ENCODE measurements at regions not wholly inside any gene's neighbourhood (a gene's known extent, or its start where the extent isn't known, plus 50 kb on each side); places are given as distances from the start of the nearest gene placed in this dataset.
A peak's percentile ranks its signal among the peaks of the same experiment; 100 is the strongest.

DNA sequence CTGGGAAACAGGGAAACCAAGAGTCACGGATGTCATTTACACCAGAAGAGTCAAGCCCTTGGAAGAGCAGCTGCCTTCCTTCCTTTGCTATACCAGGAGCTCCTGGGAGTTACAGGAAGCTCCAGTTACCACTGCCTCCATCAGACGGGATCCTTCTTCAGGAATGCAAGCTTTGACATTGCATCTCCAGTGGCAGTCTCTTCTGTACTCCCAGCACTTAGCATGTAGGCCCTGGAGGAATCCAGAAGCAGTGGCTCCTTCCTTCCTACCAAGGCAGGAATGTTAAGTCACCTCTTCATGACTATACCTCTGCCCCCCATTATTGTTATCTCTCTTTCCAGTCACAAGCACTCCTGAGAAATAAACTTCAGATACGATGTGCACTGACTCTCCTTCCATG lies 836.0 kb downstream of the MAFB start:
- DNase-seq: no peak

GRCh38 chr20:39851459-39851858 lies 837.6 kb downstream of the MAFB start:
- DNase-seq: no peak

GRCh38 chr20:39850821-39851330 lies 838.2 kb downstream of the MAFB start:
- DNase-seq: no peak

DNA sequence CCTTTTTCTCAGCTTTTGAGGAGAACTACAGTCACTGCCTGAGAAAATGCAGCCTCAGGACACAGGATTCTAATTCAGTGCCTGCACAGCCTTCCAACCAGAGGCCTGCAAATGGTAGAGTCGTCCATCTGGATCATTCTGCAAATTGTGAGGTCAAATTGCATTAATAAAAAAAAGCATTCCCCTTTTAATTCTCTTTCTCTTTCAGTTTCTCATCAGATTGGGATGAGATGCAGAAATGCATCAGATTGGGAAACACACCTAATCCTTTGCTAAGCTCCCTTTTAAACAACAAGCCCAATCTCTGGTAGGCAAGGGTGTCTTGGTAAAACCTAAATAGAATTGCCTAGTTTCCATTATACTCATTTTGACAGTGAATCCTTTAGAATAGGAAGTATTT lies 838.8 kb downstream of the MAFB start:
- DNase-seq: no peak

DNA sequence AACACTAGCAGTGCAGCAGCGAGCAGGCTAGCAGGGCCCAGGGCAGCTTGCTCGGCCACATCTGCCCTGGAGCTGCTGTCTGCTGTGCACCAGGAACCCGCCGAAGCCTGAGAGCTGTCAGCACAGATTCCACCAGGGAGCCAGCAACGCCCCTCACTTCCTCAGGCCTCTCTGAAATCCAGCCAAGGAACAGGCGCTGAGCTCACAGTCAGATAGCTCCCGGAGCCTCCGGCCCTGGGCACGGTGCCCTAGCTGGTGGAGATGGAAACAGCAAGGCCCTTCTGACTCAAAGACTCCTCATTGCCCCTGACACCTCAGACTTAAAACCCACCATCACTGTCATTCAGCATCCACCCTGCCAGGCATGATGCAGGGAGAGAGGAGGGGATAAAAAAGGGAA lies 839.4 kb downstream of the MAFB start:
- peak; percentile 84 for DNase-seq

DNA sequence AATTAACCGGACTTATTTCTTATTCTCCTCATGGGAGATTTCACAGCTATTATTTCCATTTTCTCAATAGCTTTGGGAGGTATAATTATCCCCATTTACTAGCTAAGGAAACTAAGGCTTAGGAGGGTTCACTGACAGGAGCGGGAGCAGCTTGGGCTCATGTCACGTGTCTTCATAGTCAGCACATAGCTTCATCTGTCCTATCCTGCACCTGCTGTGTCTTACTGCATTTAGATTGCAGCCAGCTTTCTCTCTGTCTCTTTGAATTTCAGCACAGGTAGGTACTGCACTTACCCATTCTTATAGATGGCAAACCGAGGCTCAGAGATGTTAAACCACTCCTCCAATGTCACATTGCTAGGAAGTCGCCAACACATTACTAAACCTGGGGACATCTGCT lies 839.9 kb downstream of the MAFB start:
- DNase-seq: no peak

DNA sequence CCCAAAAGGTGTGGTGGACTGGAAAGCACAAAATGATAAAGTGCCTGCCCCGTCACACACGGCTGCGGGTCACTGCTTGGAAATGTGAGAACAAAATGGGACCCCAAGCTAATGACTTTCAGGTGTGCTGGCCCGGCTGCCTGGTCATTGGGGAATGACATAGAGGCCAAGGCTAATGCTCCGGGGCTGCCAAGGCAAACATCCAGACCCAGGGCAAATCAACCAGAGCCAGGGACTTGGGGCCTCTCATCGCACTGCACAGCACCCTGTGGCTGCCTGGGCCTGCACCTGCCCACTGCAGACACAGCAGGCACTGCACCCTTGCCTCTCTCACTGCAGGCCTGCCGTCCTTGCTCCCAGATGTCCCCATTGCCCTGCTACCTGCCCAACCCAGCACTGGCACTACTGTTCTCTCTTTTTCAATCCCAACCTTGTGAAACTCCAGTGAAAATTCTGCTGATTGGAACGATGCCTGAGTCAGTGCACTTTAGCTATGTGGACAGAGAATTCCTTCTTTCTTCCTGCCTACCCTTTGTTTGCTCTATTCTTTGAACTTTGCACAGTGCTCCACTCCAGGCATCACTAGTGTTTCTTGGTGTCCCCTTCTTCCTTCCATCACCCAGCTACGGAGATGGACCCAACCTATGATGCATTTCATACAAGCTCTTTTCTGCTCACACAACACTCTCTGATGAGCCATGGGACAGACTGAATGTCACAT lies 849.5 kb downstream of the MAFB start:
- DNase-seq: no peak

GRCh38 chr20:39837561-39837960 lies 851.5 kb downstream of the MAFB start:
- DNase-seq: no peak

GRCh38 chr20:39835130-39835842 lies 853.8 kb downstream of the MAFB start:
- no peak for DNase-seq

DNA sequence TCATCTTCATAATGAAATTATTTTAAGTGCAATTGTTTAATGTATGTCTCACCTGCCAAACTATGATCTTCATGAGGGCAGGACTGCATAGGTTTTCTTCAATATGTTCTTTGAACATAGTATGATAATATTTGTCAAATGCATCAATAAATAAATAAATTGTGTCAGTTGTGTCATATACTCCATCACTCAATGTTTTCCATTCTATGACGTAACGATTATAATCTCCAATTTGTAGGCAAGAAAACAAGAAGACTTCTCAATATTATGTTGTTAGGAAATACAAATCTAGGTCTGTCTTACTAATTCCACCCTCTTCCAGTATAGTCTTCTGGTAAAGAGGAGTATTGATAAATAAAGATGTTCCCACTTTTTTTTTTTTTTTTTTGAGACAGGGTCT lies 858.1 kb downstream of the MAFB start:
- no peak for DNase-seq

- DNase-seq: no peak
Observed at GRCh38 chr20:39829661-39830060, 859.4 kb downstream of the MAFB start.

GRCh38 chr20:39829256-39829655 lies 859.8 kb downstream of the MAFB start:
- DNase-seq: no peak

DNA sequence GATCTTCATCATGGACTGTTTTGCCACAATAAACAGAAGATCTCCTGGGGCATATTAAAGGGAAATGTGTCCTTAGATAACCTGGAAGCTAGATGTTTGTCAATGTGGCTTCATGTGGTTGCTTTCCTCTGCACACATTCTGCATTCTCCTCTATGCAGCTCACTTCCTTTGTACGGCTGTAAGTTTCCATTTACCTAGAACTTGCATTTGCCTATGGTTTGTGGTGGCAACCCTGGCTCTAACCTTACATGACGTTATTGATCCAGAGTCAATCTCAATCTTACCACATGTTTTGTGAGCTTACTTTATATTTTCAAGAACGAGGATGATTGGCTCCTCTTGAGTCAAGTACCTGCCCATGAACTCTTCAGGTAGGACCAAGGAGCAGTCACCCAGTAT lies 863.1 kb downstream of the MAFB start:
- DNase-seq: no peak

- no peak for DNase-seq
Observed at GRCh38 chr20:39825524-39825923, 863.4 kb downstream of the DHX35 start.

GRCh38 chr20:39823224-39823623 lies 861.1 kb downstream of the DHX35 start:
- DNase-seq: no peak

- DNase-seq: no peak
Observed at GRCh38 chr20:39822667-39823066, 860.5 kb downstream of the DHX35 start.

DNA sequence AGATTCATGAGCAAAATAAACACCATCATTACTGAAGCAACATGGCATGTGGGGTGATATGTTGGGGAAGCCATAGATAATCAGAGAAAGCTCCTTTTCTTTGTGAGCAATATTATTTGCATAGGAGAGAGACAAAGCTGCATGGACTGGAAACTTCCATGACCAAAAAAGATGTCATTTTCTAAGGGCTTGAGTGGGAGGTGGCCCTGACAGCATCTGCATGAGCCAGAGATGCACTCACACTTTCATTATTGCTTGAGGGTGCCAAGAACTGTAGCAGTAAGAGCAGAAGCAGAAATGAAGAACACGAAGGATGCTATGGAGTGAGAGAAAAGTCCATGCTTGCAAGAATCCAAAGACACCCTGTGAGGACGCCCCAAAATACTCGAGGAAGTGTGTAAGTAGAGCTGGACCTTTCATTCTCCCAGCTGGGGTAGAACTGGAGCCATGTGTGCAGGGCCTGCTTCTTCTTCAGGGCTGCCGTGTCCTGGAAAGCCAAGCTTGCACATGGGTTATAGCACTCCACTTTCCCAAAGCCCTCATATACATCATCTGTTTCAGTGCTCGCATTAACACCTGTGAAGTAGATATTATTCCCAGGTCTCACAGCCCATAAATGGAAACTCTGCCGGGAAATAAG lies 851.2 kb downstream of the DHX35 start:
- no peak for DNase-seq

- DNase-seq: no peak
Observed at GRCh38 chr20:39812116-39812515, 850.0 kb downstream of the DHX35 start.

GRCh38 chr20:39810309-39810708 lies 848.2 kb downstream of the DHX35 start:
- DNase-seq: no peak

DNA sequence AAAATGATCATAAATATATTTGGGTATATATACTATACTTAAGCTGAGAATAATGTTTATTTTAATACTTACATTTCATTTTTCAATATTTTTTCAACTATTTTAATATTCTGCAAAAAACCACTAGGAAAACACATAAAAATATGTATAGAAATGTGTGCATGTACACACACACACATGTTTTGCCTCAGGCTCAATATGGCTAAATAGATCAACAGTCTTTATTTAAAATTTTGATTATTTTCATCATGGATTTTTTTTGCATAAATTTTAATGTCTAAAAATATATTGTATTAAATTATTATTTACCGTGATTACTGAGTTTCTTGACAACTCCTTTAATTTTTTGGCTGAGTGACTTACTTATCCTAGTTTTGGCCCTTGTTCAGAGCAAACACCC lies 846.5 kb downstream of the DHX35 start:
- DNase-seq: no peak

- no peak for DNase-seq
Observed at GRCh38 chr20:39800548-39800947, 838.4 kb downstream of the DHX35 start.

- DNase-seq: no peak
Observed at GRCh38 chr20:39800111-39800510, 838.0 kb downstream of the DHX35 start.

- no peak for DNase-seq
Observed at GRCh38 chr20:39799366-39799965, 837.3 kb downstream of the DHX35 start.

Data from NCI-H446 treated with DMSO at 0.1 percent for 48 hours (cell line).